ENCODE measurements at regions not wholly inside any gene's neighbourhood (a gene's known extent, or its start where the extent isn't known, plus 50 kb on each side); places are given as distances from the start of the nearest gene placed in this dataset.
A peak's percentile ranks its signal among the peaks of the same experiment; 100 is the strongest.

DNA sequence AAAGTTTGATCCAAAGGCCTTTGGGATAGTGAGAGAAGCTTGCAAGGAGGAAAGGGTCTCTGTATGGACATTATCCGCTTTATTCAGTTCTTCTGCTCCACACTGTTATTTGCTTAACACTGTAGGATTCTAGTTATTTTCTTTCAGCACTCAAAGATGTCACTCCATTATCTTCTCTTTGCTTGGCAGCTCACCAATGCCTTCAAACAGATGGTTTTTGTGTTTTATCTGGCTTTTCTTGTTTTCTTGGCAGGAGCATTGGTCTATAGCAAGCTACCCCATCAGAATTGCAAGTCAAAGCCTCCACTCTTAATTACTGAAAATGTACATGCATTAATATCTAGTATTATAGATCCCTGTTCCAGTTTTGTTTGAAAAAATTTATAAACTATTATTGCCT lies 138.8 kb downstream of the EVA1A start:
- peak in 1 of 2 donors; percentile 32 for DNase-seq (ENCODE audit: low read depth in 2 of 2)
- H3K4me3 ChIP-seq (replicated peaks in 1 of 2; ENCODE audit: low read depth in 2 of 2, low read length in 2 of 2) = no peak overlapping the region
- TF ChIP-seq, protein P1, sequence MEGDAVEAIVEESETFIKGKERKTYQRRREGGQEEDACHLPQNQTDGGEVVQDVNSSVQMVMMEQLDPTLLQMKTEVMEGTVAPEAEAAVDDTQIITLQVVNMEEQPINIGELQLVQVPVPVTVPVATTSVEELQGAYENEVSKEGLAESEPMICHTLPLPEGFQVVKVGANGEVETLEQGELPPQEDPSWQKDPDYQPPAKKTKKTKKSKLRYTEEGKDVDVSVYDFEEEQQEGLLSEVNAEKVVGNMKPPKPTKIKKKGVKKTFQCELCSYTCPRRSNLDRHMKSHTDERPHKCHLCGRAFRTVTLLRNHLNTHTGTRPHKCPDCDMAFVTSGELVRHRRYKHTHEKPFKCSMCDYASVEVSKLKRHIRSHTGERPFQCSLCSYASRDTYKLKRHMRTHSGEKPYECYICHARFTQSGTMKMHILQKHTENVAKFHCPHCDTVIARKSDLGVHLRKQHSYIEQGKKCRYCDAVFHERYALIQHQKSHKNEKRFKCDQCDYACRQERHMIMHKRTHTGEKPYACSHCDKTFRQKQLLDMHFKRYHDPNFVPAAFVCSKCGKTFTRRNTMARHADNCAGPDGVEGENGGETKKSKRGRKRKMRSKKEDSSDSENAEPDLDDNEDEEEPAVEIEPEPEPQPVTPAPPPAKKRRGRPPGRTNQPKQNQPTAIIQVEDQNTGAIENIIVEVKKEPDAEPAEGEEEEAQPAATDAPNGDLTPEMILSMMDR (IDR thresholded peaks at IDR 0.05; ENCODE audit: low read depth, low read length) = no peak

DNA sequence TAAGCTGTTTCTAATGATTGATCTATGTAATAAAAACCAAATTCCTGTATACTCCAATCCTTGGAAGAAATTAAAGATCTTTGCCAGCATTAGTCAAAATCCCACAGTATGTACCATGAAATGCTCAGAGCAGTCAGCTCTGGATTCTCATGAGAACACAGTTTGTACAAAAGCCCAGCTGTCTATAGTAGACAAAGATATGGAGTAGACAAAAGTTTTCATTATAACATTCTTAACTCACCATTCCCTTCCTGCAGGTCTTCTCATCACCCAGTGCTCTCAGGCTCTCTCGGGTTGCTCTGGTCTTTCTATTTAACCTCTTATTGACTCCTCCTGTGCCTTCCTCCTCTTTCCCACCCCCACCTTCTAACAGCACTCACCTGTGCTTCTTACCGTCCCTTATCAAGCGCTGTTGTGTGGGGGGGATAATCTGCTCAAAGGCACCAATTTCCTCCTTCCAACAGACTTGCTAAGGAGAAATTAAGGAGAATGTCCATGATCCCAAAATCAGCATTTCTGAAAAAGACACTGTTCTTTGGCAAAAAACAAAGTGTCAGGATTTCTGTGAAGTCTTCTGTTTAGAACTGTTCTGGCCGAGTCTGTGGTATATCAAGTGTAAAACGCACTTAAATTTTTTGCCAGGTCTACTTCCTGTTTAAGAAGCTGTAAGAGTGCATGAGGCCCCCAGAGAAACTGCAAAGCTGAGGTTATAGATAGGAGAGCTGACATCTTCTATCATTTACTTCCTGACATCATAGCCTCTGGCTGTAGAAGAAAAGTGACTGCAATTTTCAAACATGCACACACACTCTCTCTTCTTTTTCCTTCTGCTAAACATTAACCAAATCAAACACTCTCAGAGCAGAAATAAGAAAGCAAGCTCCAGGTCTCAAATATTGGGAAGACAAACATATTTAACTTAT lies 144.1 kb downstream of the EVA1A start:
- TF ChIP-seq, protein P1 (IDR thresholded peaks at IDR 0.05; ENCODE audit: low read depth, low read length) = no peak
- no peak for DNase-seq (ENCODE audit: low read depth in 2 of 2)

DNA sequence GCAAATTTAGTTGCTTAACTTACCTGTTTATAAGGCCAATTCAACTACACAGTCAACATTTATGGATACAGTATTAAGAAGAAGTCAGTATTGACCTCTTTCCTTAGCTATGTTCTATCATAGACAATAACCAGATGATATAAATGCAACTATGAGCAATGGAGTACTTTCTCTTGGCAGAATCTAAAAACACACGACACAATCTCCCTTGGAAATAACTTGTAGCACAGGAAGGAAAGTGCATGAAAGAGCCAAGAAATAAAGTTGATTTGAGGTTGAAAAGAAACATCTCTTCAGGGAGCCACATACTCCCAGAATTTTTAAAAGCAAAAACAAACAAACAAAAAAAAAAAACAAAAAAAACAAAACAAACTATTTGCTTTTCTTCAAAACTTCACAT lies 145.0 kb downstream of the EVA1A start:
- DNase-seq (ENCODE audit: low read depth in 2 of 2) = no peak
- TF ChIP-seq, protein P1 (IDR thresholded peaks at IDR 0.05; ENCODE audit: low read depth, low read length) = no peak
- H3K4me3 ChIP-seq (replicated peaks in 1 of 2; ENCODE audit: low read depth in 2 of 2, low read length in 2 of 2) = no peak overlapping the region

More for the DNA sequence above, 144.1 kb downstream of the EVA1A start:
- no peak overlapping the region for H3K4me3 ChIP-seq (replicated peaks in 1 of 2; ENCODE audit: low read depth in 2 of 2, low read length in 2 of 2)

DNA sequence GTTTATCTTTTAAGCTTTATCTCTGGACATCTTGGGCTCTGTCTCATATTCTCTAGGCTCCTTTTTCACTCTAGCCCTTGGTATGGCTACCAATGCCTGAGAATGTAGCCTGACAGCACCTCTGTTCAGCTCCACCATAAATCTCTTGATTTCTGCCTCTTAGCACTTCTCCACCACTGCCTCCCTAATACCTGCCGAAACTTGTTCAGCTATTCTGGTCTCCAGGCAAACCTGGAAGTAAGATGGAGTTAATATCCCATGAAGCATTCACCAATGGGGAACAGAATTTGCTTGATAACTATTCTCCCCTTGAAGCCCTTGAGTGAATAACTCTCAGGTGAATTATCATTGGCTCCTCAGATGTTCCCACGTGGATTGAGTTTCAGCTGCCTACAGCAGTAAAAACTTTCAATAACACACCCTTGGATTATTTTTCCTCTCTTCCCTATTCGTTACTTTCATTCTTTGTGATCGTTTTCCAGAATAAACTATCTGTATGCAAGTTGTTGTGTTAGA lies 145.6 kb downstream of the EVA1A start:
- no peak for DNase-seq (ENCODE audit: low read depth in 2 of 2)
- H3K4me3 ChIP-seq (replicated peaks in 1 of 2; ENCODE audit: low read depth in 2 of 2, low read length in 2 of 2) = no peak overlapping the region
- TF ChIP-seq, protein P1 (IDR thresholded peaks at IDR 0.05; ENCODE audit: low read depth, low read length) = no peak

DNA sequence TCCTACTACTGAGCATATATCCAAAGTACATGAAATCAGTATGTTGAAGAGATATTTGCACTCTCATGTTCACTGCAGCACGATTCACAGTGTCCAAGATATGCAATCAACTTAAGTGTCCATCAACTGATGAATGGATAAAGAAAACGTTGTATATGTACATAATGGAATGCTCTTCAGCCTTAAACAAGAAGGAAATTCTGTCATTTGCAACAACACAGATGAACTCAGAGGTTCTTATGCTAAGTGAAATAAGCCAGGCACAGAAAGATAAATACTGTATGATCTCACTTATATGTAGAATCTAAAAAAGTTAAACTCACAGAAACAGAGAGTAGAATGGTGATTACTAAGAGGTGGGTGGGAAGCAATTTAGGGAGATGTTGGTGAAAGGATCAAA lies 149.2 kb downstream of the EVA1A start:
- no peak overlapping the region for H3K4me3 ChIP-seq (replicated peaks in 1 of 2; ENCODE audit: low read depth in 2 of 2, low read length in 2 of 2)

DNA sequence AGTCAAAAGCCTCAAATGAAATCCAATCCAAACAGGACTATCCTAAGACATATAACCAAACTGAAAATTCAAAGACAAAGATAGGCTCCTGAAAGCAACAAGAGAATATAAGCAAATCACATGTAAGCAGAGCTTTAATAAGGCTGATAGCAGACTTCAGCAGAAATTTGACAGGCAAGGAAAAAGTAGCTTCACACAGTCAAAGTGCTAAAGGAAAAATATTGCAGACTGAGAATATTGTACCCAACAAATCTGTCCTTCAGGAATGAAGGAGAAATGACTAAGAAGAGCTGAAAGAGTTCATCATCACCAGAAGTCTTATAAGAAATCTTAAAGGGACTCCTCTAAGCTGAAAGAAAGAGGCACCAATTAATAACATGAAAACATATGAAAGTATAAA lies 150.0 kb downstream of the EVA1A start:
- H3K4me3 ChIP-seq (replicated peaks in 1 of 2; ENCODE audit: low read depth in 2 of 2, low read length in 2 of 2) = no peak overlapping the region
- TF ChIP-seq, protein P1 (IDR thresholded peaks at IDR 0.05; ENCODE audit: low read depth, low read length) = no peak
- DNase-seq (ENCODE audit: low read depth in 2 of 2) = no peak

More for the DNA sequence above, 149.2 kb downstream of the EVA1A start:
- DNase-seq (ENCODE audit: low read depth in 2 of 2) = no peak
- TF ChIP-seq, protein P1 (IDR thresholded peaks at IDR 0.05; ENCODE audit: low read depth, low read length) = no peak

All from cardiac fibroblast (primary cell).